ENCODE measurements at regions not wholly inside any gene's neighbourhood (a gene's known extent, or its start where the extent isn't known, plus 50 kb on each side); places are given as distances from the start of the nearest gene placed in this dataset.

DNA sequence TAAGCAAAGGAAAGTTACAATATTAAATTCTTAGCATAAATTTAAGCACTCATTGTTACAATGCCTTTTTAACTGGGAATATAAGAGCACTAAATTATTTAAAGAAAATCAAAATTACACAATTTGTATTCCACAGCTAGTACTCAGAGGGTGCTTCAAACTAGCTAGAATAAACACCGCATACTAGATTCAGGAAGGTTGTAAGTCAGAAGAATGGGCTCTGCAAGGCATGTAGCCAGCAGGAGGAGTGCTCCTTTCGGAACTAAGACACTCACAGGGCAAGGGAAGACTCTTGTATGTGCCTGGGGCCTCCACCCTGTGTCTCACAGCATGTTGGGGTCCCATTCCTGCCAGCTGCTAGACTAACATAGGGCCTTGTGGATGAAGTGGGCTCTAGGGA, 327.7 kb upstream of the ALCAM start:
- TF ChIP-seq, protein P1, sequence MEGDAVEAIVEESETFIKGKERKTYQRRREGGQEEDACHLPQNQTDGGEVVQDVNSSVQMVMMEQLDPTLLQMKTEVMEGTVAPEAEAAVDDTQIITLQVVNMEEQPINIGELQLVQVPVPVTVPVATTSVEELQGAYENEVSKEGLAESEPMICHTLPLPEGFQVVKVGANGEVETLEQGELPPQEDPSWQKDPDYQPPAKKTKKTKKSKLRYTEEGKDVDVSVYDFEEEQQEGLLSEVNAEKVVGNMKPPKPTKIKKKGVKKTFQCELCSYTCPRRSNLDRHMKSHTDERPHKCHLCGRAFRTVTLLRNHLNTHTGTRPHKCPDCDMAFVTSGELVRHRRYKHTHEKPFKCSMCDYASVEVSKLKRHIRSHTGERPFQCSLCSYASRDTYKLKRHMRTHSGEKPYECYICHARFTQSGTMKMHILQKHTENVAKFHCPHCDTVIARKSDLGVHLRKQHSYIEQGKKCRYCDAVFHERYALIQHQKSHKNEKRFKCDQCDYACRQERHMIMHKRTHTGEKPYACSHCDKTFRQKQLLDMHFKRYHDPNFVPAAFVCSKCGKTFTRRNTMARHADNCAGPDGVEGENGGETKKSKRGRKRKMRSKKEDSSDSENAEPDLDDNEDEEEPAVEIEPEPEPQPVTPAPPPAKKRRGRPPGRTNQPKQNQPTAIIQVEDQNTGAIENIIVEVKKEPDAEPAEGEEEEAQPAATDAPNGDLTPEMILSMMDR (conservative IDR thresholded peaks at IDR 0.05) = no peak

More for the DNA sequence above, 327.7 kb upstream of the ALCAM start:
- no peaks in the 10 kb centered on the region for H3K23me2 ChIP-seq (ENCODE audit: insufficient read length, low read depth, low read length, poor library complexity, severe bottlenecking)
- no peak overlapping the region for H3K27ac ChIP-seq (ENCODE audit: insufficient read length, low read depth, low read length)
- no peak overlapping the region for H4K91ac ChIP-seq (ENCODE audit: insufficient read length, low read depth, low read length)
- no peaks in the 10 kb centered on the region for H3K27me3 ChIP-seq (ENCODE audit: insufficient read depth, low read length)
- DNase-seq = no peak
- Mint-ChIP-seq H3K4me1 (no peaks in the 10 kb centered on the region), H3K27me3 (ENCODE audit: low read depth) (no peaks in the 10 kb centered on the region), H3K27ac (no peak overlapping the region; a peak in 1 of 7 replicates), H3K9me3 (no peaks in the 10 kb centered on the region), H3K4me3 (no peak overlapping the region), H3K36me3 (ENCODE audit: insufficient read depth in 1 of 3, low read depth in 3 of 3) (no peaks in the 10 kb centered on the region)
- no peak overlapping the region for H3K9ac ChIP-seq (ENCODE audit: extremely low read depth, insufficient read length, low read length)
- H2BK12ac ChIP-seq (ENCODE audit: insufficient read length, low read depth, low read length) = no peak overlapping the region
- no peak overlapping the region for H2BK120ac ChIP-seq (ENCODE audit: low read depth, low read length, poor library complexity, severe bottlenecking)
- H3K56ac ChIP-seq (ENCODE audit: insufficient read length, low read depth, low read length) = no peak overlapping the region
- H3K4ac ChIP-seq (ENCODE audit: low read depth, low read length) = no peak overlapping the region
- H4K5ac ChIP-seq (ENCODE audit: insufficient read length, low read depth, low read length) = no peak overlapping the region
- no peak overlapping the region for H3K23ac ChIP-seq (ENCODE audit: insufficient read length, low read depth, low read length)
- no peak overlapping the region for H3K4me2 ChIP-seq (ENCODE audit: insufficient read depth, insufficient read length, low read length)
- H2AFZ ChIP-seq (ENCODE audit: low read length) = no peak overlapping the region
- no peaks in the 10 kb centered on the region for H3K9me3 ChIP-seq (ENCODE audit: control insufficient read depth, low read depth, low read length)
- no peak overlapping the region for H4K8ac ChIP-seq (replicated peaks; ENCODE audit: insufficient read length, low read depth, low read length)
- H3K79me2 ChIP-seq (ENCODE audit: insufficient read depth, low read length) = no peaks in the 10 kb centered on the region
- H2BK5ac ChIP-seq (ENCODE audit: insufficient read length, low read length) = no peak overlapping the region
- H3T11ph ChIP-seq (ENCODE audit: low read length) = no peak overlapping the region
- no peaks in the 10 kb centered on the region for H4K20me1 ChIP-seq (ENCODE audit: control insufficient read depth, insufficient read depth, insufficient read length)
- H3K4me1 ChIP-seq (ENCODE audit: insufficient read depth, low read length) = no peaks in the 10 kb centered on the region
- H3K14ac ChIP-seq (ENCODE audit: insufficient read depth, low read length) = no peak overlapping the region
- H2BK20ac ChIP-seq (ENCODE audit: low read depth, low read length, poor library complexity, severe bottlenecking) = no peak overlapping the region
- no peak overlapping the region for H2BK15ac ChIP-seq (ENCODE audit: low read depth, low read length)
- no peak overlapping the region for H2AK5ac ChIP-seq (ENCODE audit: insufficient read length, low read length)
- no peak overlapping the region for H3K18ac ChIP-seq (ENCODE audit: insufficient read length, low read depth, low read length)
- WGBS (ENCODE audit: extremely low coverage, insufficient read length, low lambda C conversion rate) = no CpG with 5 or more reads among the region's 2 CpGs
- no peaks in the 10 kb centered on the region for H3K79me1 ChIP-seq (ENCODE audit: insufficient read depth, low read depth, low read length, poor library complexity, severe bottlenecking)
